ACHN (cell line): ENCODE measurements at regions not wholly inside any gene's neighbourhood (a gene's known extent, or its start where the extent isn't known, plus 50 kb on each side); places are given as distances from the start of the nearest gene placed in this dataset.

ENCODE experiments used
- DNase-seq: peaks from one replicate; pipeline ENCODE4 v3.0.0-alpha.2; 2015
- in situ Hi-C: cut with HindIII; loops from 2 replicates; pipeline ENCODE4 v1.10.0; 2017; ENCODE audit warnings: low sequenced_read_pairs, low pct_ligation_motif_present, low pct_unique_long_range_greater_than_20kb

DNA sequence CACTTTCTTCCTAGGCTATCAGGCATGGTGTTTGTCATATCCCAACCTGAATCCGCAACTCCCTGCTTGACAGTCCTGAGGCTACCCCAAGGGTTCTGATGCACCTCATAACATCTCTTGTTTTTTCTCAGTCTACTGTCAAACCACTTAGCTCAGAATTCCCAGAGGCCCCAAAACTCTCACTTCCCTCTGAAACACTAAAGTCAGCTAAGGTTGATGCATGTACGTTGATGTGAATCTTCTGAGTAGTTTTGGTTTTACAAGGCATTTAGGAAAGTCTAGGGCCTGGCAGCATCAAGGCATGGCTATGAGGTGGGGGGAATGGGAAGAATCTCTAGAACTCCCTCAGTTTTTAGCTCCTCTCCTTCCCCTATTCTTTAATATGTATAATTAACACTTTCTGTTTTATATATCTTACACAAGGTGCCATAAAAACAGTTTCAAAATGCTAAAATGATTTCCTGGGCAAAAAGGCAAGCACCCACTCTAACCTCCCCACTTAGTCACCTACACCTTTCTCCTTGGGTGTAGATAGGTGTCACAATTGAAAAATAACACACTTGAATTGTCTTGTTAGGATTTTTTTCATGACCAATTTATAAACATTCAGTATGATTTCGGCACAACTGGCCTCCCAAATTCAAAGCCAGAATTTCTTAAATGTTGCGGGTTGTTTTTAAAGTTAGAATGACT, 71.4 kb upstream of the TANK start:
- in situ Hi-C loops: no loop called here
- no peak for DNase-seq

DNA sequence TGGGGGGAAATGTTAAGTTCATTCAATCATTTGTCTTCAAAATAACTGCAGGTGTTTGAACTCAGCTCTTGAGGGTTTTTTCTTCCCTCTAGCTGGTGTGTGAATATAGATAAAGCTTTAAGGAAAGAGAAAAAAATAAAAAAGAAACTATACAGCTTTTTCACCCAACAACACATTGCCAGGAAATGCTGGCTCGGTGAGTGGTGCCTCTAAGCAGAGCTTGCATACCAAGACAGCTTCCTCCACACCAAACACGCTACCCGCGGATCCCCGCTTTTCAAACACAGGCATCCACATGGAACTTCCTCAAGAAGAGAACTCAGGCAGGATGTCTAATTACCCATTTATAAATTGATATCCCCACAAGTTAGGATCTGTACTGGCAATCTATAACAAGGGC, 69.8 kb upstream of the TANK start:
- no peak for DNase-seq
- in situ Hi-C loops: no loop called here

DNA sequence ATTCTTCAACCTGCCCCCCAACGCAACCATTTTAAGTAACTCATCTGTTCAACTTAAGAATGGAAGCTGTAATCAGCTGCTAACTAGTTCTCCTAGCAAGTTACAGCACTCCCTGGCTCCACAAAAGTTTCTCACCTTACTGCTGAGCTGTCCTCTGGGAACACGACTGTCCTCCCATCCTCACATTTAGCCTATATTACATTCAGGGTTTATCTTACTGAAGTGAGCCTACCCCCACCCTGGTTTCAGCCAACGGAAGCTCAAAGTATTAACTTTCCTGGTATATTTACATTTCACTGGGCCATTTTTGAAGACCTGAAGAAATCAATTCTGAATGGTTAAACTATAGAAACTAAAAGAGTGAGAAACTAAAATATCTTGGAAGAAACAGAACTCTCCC, 64.9 kb upstream of the TANK start:
- DNase-seq: no peak
- in situ Hi-C loops: no loop called here

DNA sequence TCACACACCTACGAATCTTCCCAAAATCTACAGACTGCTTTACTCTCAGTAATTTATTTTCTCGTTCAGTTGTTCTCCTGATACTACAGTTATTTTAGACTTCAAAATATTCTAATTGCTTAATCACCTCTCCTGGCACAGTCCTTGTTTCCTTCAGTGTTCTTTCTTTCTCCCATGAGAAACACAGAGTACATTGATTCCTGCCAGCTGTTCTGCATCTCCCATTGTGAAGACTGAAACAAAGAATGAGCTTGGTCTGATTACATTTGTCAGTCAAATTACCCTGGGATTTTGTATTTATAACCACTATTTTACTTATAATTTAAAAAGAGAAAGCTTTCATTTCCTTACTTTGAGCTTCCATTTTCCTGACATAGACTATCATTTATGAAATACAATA, 63.9 kb upstream of the TANK start:
- in situ Hi-C loops: no loop called here
- no peak for DNase-seq

DNA sequence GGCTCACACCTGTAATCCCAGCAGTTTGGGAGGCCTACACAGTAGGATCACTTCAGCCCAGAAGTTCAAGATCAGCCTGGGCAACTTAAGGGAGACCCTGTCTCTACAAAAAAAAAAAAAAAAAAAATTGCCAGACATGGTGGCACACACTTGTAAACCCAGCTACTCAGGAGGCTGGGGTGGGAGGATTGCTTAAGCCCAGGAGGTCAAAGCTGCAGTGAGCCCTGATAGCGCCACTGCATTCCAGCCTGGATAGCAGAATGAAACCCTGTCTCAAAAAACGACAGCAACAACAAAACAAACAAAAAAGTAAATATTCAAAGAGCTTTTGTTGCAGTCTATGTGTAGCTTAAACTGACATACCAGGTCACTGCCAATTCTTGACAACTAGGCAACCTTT, 63.1 kb upstream of the TANK start:
- no peak for DNase-seq
- in situ Hi-C loops: no loop called here

DNA sequence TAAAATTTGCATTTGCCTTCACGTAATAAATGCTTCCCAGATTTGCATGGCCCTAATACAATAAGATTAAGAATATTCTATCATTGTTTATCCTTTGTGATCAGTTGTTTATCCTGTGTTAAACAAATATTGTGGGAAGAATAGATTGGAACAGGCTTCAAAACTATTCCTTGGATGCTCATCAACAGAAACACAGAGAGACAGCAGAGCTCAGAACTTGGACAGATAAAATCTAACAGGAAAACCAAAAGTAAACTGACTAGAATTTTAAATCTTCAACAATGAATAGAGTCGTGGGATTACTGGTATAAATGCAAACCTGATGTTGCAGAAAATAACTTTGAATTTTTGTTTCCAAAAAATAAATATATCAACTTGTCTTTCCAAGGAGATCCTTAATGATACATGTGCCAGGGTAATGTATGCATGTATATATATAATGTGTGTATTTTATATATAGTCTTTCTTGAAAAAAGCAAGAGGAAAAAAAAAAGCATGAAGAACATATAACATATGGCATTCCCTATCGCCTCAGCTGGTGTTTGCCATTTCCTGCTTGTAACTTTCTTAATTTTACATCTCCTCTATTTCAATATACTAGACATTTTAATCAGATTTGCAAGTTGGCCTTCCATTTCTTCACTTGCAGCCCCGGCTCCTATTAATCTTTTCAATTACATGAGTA, 59.9 kb upstream of the TANK start:
- DNase-seq: no peak
- in situ Hi-C loops: no loop called here

DNA sequence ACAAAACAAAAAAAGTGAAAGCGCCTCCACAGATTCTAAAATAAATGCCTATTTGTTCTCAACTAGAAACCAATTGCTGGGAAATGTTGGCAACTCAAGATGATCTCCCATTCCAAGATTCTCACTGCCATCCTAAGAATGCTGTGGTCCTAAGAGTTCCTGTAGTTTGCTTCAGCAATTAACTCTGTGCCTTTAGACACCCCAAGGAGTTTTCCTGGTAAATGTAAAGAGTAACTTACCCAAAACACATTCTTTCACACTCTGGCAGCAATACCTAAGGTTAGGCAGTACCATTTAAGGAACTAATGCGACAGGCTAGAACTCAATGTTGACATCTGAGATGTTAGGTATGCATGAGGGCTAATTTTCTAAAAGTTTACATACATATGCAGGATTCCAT, 58.8 kb upstream of the TANK start:
- in situ Hi-C loops: no loop called here
- no peak for DNase-seq

DNA sequence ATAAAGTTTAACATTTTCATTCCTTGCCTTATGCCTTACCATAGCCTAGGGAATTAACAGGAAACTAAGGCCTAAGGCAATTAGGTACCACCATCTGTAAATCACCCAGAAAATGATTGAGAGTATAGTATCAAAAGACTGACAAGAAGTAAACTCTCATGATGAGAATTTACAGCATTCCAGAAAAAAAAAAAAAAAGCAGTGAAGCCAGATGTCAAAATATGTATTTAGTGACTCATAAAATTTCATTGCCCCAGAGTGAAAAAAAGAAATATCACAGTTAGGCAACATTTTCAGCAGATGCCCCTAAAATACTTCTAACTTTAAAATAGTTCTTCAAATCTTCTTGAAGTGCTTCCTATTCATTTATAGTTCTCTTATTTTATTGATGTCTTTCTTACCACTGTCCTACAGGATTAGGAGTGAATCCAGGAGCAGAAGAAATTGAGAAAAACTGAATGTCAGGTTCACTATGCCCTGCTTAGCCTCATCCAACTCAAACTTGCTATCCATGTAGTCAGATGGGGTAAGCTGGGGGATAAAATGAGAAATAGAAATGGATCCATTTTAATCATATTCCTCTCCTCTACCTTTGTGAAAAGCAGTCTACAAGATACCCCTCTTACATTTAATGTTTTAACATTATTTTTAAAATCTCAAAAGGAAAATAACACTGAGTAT, 57.3 kb upstream of the TANK start:
- DNase-seq: no peak
- in situ Hi-C loops: no loop called here

DNA sequence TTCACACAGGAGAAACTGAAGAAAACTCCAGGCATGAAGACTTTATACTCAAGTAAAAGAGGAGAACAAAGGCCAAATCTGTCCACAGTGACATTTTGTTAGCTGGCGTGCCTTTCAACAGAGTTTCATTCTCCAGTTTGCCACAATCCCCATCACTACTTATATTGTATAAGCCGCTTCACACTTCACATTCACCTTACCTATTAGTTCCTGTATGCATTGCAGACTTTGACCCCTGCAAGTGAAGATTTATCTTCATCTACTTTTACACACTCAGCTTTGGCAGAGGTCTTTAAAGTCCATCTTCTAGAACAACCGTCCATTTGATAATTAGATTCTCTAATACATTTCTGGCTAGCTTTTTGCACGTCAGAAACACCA, 56.8 kb upstream of the TANK start:
- in situ Hi-C loops: no loop called here
- no peak for DNase-seq

DNA sequence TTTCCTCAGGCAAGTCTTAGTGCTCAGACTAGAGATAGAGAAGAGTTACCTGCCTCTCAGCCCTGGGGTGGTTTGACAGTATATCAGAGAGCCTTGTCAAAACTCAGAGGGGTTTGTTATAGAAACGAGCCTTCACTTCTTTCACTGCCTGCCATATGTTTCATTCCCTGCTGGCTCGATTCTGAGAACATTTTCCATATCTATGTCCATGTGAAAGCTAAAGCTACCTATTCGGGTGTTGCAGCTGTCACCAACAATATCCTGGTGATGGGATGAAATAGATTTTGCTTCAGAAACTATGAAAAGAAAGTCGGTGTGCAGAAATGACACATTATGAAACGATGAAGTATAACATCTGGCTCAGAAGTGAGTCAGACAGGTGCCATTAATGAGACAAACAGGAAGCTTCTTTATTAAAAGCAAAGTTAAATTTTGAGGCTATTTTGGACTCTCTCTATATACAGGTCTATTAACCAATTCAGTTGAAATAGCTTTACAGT, 56.1 kb upstream of the TANK start:
- in situ Hi-C loops: no loop called here
- no peak for DNase-seq

DNA sequence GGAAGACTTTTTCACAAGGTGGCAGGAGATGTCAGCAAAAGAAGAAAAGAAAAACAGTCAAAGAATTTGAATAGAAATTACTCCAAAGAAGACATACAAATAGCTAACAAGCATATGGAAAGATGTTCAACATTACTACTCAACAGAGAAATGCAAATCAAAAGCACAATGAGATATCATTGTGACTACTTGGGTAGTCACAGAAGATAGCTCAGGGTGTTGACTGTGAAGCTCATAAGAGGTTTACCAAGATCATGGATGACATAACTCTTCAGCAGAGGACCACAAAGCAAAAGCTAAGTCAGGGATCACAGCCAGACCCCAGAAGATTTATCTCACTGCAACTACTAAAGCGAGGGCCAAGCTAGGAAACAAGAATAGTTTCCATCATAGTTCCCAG, 53.0 kb upstream of the TANK start:
- in situ Hi-C loops: no loop called here
- DNase-seq: no peak
